Transverse colon (tissue), 4 donors: ENCODE measurements at regions not wholly inside any gene's neighbourhood (a gene's known extent, or its start where the extent isn't known, plus 50 kb on each side); places are given as distances from the start of the nearest gene placed in this dataset.
A peak's percentile ranks its signal among the peaks of the same experiment; 100 is the strongest.

Experiments
- DNase-seq: peaks from one replicate; pipeline ENCODE4 v3.0.0-alpha.2; 2019
- H3K27ac ChIP-seq, 4 donors: fragments of 200-600 bp; sonication (generic); 2 replicates each; pipeline ENCODE4 v1.5.1; 2016 to 2018; ENCODE audit warnings: inconsistent platforms in 4 of 4
- H3K27me3 ChIP-seq: fragments of 200-600 bp; sonication (generic); 2 replicates; pipeline ENCODE4 v1.5.1; 2017; ENCODE audit warnings: inconsistent platforms
- H3K36me3 ChIP-seq, 4 donors: fragments of 200-600 bp; sonication (generic); 2 replicates each; pipeline ENCODE4 v1.5.1; 2017 to 2019; ENCODE audit warnings: inconsistent platforms in 4 of 4
- H3K4me1 ChIP-seq, 4 donors: fragments of 200-600 bp; sonication (generic); 2 replicates each; pipeline ENCODE4 v1.5.1; 2017 to 2020; ENCODE audit warnings: inconsistent platforms in 4 of 4
- H3K4me3 ChIP-seq, 4 donors: fragments of 200-600 bp; sonication (generic); 1 replicate in 1 of 4; 2 replicates in 3 of 4; pipeline versions ENCODE4 v1.5.1 to v1.6.1; 2017 to 2019; ENCODE audit warnings: inconsistent platforms in 4 of 4
- H3K9me3 ChIP-seq, 2 donors: fragments of 200-600 bp; sonication (generic); 2 replicates each; pipeline ENCODE4 v1.5.1; 2017 to 2019; ENCODE audit warnings: inconsistent platforms in 2 of 2
- EP300 ChIP-seq: sonication (generic); formaldehyde crosslinking; IDR thresholded peaks from one replicate; pipeline ENCODE4 v1.6.1; 2017; ENCODE audit warnings: antibody characterized with exemption, low read depth
- POLR2A ChIP-seq: fragments of 450-650 bp; IDR thresholded peaks from one replicate; pipeline ENCODE4 v1.6.1; 2016; ENCODE audit warnings: antibody characterized with exemption, mild to moderate bottlenecking, moderate library complexity
- POLR2AphosphoS5 ChIP-seq, 3 donors: sonication (generic); formaldehyde crosslinking; IDR thresholded peaks; one replicate each; pipeline ENCODE4 v1.6.1; 2016; ENCODE audit warnings: antibody characterized with exemption in 3 of 3
- WGBS, 2 donors: methylation state at CpG; one replicate each; pipeline ENCODE4 v1.1.5; 2018; ENCODE audit warnings: low coverage in 1 of 2; 5-methylcytosine and 5-hydroxymethylcytosine counted together
- in situ Hi-C, 4 donors: fragments of 200-750 bp; cut with MboI; loops; one replicate each; pipeline versions ENCODE4 v1.15.0 to v1.15.1; 2017; ENCODE audit warnings: low sequenced_read_pairs in 3 of 4, low pct_ligation_motif_present in 1 of 4, low pct_unique_long_range_greater_than_20kb in 1 of 4
- intact Hi-C: fragments of 100-400 bp; cut with DNase I; formaldehyde crosslinking; loops from one replicate; pipeline ENCODE4 v1.15.1; 2023; ENCODE audit warnings: low total_unique reads
- TF ChIP-seq, protein P1 (sequence below), 5 experiments: fragments of 200-600 bp in 3 of 5; fragments of 450-650 bp in 2 of 5; sonication (generic) in 3 of 5; IDR thresholded peaks; 1 replicate in 2 of 5; 2 replicates in 3 of 5; pipeline ENCODE4 v1.5.1; 2016 to 2017; ENCODE audit warnings: antibody characterized with exemption in 5 of 5, inconsistent platforms in 3 of 5, mild to moderate bottlenecking in 2 of 5, moderate library complexity in 1 of 5

DNA sequence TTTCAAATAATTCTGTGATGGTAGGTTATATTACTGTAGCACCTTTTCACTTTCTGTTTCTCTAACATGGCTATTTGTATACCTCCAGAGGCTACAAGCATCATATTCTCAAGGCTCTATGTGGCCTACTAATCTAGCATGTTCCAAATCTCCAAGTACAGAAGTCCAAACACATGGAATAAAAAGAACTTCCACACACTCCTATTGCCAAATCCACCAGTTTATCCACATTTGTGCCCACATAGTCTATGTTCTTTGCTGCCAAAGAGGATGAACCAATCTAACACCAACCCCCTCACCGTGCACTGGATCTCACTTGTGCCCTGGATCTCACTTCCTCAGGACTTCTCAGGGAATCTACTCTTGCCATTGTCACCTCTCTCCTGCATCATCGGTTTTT lies 247.3 kb upstream of the RBBP8 start:
- peaks cover 10 to 44% (median 27%) of the 10 kb centered on the region in 4 donors for H3K4me1 ChIP-seq
- no peak for TF ChIP-seq POLR2A
- TF ChIP-seq, protein P1, sequence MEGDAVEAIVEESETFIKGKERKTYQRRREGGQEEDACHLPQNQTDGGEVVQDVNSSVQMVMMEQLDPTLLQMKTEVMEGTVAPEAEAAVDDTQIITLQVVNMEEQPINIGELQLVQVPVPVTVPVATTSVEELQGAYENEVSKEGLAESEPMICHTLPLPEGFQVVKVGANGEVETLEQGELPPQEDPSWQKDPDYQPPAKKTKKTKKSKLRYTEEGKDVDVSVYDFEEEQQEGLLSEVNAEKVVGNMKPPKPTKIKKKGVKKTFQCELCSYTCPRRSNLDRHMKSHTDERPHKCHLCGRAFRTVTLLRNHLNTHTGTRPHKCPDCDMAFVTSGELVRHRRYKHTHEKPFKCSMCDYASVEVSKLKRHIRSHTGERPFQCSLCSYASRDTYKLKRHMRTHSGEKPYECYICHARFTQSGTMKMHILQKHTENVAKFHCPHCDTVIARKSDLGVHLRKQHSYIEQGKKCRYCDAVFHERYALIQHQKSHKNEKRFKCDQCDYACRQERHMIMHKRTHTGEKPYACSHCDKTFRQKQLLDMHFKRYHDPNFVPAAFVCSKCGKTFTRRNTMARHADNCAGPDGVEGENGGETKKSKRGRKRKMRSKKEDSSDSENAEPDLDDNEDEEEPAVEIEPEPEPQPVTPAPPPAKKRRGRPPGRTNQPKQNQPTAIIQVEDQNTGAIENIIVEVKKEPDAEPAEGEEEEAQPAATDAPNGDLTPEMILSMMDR (IDR thresholded peaks at IDR 0.05): no peak
- no peak for TF ChIP-seq POLR2AphosphoS5 (IDR thresholded peaks at IDR 0.05)
- TF ChIP-seq EP300: no peak
- in situ Hi-C loops (loop anchor here in 1 of 4 donors (10.0 to 25.0 kb wide), 2 partner anchors 61 to 523 kb away; partner anchors contain the start of gene GATA6), intact Hi-C loops (no loop called here)
- no peaks in the 10 kb centered on the region for H3K36me3 ChIP-seq
- no peak for DNase-seq
- no peaks in the 10 kb centered on the region for H3K9me3 ChIP-seq
- no peak overlapping the region for H3K27ac ChIP-seq
- H3K27me3 ChIP-seq: no peaks in the 10 kb centered on the region
- no peak overlapping the region for H3K4me3 ChIP-seq
- 89 to 93% methylated on average over 2 of the region's 2 CpGs for WGBS, 2 donors

DNA sequence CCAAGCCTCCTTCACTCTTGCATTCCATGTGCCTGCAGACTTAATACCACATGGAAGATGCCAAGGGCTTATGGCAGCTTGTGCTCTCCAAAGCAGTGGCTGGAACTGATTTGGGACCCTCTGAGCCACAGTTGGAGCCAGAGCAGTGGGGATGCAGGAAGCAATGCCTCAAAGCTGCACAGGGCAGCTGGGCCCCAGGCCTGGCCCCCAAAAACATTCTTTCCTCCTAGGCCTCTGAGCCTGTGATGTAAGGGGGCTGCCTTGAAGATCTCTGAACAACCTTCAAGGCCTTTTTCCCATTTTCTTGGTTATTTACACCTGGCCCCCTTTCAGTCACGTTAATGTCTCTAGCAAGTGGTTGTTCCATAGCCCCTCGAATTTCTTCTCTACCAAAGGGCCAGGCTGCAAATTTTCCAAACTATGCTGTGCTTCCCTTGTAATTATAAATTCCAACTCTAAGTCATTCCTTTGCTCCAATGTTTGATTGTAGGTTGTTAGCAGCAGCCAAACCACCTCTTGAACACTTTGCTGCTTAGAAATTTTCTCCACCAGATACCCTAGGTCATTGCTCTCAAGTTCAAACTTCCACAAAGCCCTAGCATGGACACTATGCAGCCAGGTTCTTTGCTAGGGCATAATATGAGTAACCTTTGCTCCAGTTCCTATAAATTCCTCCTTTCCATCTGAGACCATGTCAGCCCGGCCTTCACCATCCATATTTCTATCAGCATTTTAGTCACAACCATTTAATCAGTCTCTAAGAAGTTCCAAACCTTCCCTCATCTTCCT lies 245.0 kb upstream of the RBBP8 start:
- 58% methylated on average over 3 of the region's 3 CpGs for WGBS, 2 donors
- TF ChIP-seq, protein P1 (IDR thresholded peaks at IDR 0.05): no peak
- TF ChIP-seq EP300 (no peak), POLR2A (no peak), POLR2AphosphoS5 (IDR thresholded peaks at IDR 0.05) (no peak)
- Histone ChIP-seq H3K4me3 (no peak overlapping the region), H3K9me3 (no peaks in the 10 kb centered on the region), H3K27ac (no peak overlapping the region), H3K4me1 (peaks cover under 1 to 21% (median 12%) of the 10 kb centered on the region in 4 donors), H3K36me3 (no peaks in the 10 kb centered on the region), H3K27me3 (no peaks in the 10 kb centered on the region)
- in situ Hi-C loops (loop anchor here in 1 of 4 donors (10.0 to 25.0 kb wide), 2 partner anchors 63 to 526 kb away; partner anchors contain the start of gene GATA6), intact Hi-C loops (no loop called here)
- DNase-seq: no peak

DNA sequence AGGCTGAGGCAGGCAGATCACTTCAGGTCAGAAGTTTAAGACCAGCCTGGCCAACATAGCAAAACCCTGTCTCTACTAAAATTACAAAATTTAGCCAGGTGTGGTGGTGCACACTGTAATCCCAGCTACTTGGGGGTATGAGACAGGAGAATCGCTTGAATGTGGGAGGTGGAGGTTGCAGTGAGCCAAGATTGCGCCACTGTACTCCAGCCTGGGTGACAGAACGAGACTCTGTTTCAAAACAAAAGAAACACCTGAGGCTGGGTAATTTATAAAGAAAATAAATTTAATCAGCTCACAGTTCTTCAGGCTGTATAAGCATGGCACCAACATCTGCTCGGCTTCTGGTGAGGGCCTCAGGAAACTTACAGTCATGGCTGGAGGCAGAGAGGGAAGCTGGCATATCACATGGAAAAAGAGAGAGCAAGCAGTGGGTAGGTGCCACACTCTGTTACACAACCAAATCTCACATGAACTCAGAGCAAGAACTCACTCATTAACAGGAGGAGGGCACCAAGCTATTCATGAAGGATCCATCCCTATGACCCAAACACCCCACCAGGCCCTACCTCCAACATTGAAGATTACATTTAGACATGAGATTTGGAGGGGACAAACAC lies 244.1 kb upstream of the RBBP8 start:
- H3K36me3 ChIP-seq: no peaks in the 10 kb centered on the region
- intact Hi-C loops: no loop called here
- peaks cover 0 to 15% (median 7%) of the 10 kb centered on the region in 4 donors for H3K4me1 ChIP-seq
- no peak overlapping the region for H3K27ac ChIP-seq
- in situ Hi-C loops: loop anchor here in 1 of 4 donors (10.0 to 25.0 kb wide), 2 partner anchors 64 to 527 kb away; partner anchors contain the start of gene GATA6
- WGBS, 2 donors: 89 to 100% methylated on average over 3 to 4 of the region's 4 CpGs
- TF ChIP-seq POLR2A: no peak
- TF ChIP-seq POLR2AphosphoS5 (IDR thresholded peaks at IDR 0.05): no peak
- H3K9me3 ChIP-seq: no peaks in the 10 kb centered on the region
- no peak for DNase-seq
- no peaks in the 10 kb centered on the region for H3K27me3 ChIP-seq
- H3K4me3 ChIP-seq: no peak overlapping the region

DNA sequence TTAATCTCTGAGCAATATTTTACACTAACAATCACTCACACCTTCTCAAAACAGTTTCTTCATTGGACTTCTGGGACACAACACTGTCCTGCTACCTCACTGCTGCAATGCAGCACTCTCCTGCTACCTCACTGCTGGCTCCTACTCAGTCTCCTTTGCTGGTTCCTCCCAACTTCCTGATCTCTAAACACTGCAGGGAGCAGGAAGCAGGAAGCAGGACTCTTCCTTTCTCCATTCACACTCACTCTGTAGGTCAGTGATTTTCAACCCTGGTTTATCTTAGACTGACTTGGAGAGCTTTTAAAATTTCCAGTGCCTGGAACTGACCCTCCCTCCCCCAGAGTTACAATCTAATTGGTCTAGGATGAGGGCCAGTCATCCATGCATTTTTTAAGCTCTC lies 243.4 kb upstream of the RBBP8 start:
- intact Hi-C loops (loop anchor here (10.0 kb wide), 1 partner anchor 525 kb away; the partner anchor contains the start of gene GATA6), in situ Hi-C loops (loop anchor here in 1 of 4 donors (10.0 to 25.0 kb wide), 2 partner anchors 65 to 527 kb away; partner anchors contain the start of gene GATA6)
- peak overlapping the region in 1 of 4 donors; percentile 17 for H3K27ac ChIP-seq
- no peaks in the 10 kb centered on the region for H3K36me3 ChIP-seq
- no peaks in the 10 kb centered on the region for H3K27me3 ChIP-seq
- H3K4me3 ChIP-seq: no peak overlapping the region
- H3K4me1 ChIP-seq: peaks cover 0 to 8% (median 1%) of the 10 kb centered on the region in 4 donors
- TF ChIP-seq EP300 (no peak), POLR2A (no peak)
- TF ChIP-seq, protein P1 (IDR thresholded peaks at IDR 0.05): no peak
- no peaks in the 10 kb centered on the region for H3K9me3 ChIP-seq
- no peak for DNase-seq
